Panc1 (cell line): ENCODE measurements at regions not wholly inside any gene's neighbourhood (a gene's known extent, or its start where the extent isn't known, plus 50 kb on each side); places are given as distances from the start of the nearest gene placed in this dataset.

ENCODE experiments used
- ATAC-seq: fragments of 200-7000 bp; cut with Tn5 transposase; 2 replicates; pipeline ENCODE4 v1.9.1; 2020; ENCODE audit warnings: mild to moderate bottlenecking, moderate library complexity
- BruUV-seq: library from RNA; stranded (reverse); fragments of 400-500 nt; replicated peaks from 2 replicates; lab custom pipeline; 2021; lab: Mats Ljungman, UMichigan
- CTCF ChIA-PET: fragments of 300-600 bp; sonication (Branson Sonifier 250); formaldehyde crosslinking; loops from one replicate; lab custom pipeline; 2022; ENCODE audit warnings: antibody characterized with exemption; lab: Charles Lee
- POLR2A ChIA-PET: fragments of 300-600 bp; sonication (Branson Sonifier 250); formaldehyde crosslinking; loops from one replicate; lab custom pipeline; 2022; ENCODE audit warnings: antibody characterized with exemption; lab: Charles Lee
- DNase-seq: peaks from one replicate; pipeline ENCODE4 v3.0.0-alpha.2; 2010; ENCODE audit warnings: low read depth, low spot score
- H3K27ac ChIP-seq: 2 replicates; pipeline ENCODE4 v1.5.1; 2011; ENCODE audit warnings: mild to moderate bottlenecking, low read length, inconsistent platforms
- H3K27me3 ChIP-seq: fragments of 200-500 bp; sonication (Bioruptor generic); 2 replicates; pipeline ENCODE4 v1.6.0; 2014; ENCODE audit warnings: low read length, inconsistent platforms; ENCODE audit not compliant: control insufficient read depth, insufficient read depth
- H3K36me3 ChIP-seq: fragments of 200-500 bp; sonication (Bioruptor generic); 2 replicates; pipeline ENCODE4 v1.5.1; 2014; ENCODE audit warnings: inconsistent platforms, mild to moderate bottlenecking, low read length, moderate library complexity; ENCODE audit not compliant: control insufficient read depth, insufficient read depth
- H3K4me1 ChIP-seq: 2 replicates; pipeline ENCODE4 v1.5.1; 2011; ENCODE audit warnings: inconsistent platforms, mild to moderate bottlenecking, low read length, moderate library complexity; ENCODE audit not compliant: control insufficient read depth, insufficient read depth
- H3K4me3 ChIP-seq, 2 experiments: 2 replicates each; pipeline ENCODE4 v1.5.1; 2011 to 2012; ENCODE audit warnings: low read depth in 2 of 2, low read length in 2 of 2, mild to moderate bottlenecking in 2 of 2, inconsistent platforms in 1 of 2, moderate library complexity in 1 of 2
- H3K9me3 ChIP-seq: fragments of 200-500 bp; sonication (Bioruptor generic); 2 replicates; pipeline ENCODE4 v1.5.1; 2014; ENCODE audit warnings: low read depth, mild to moderate bottlenecking, inconsistent platforms, low read length, moderate library complexity; ENCODE audit not compliant: control insufficient read depth, insufficient read depth
- CTCF ChIP-seq: fragments of 450-650 bp; IDR thresholded peaks from 2 replicates; pipeline ENCODE4 v1.5.1; 2017; ENCODE audit warnings: mild to moderate bottlenecking
- POLR2AphosphoS5 ChIP-seq: IDR thresholded peaks from 2 replicates; pipeline ENCODE4 v1.6.1; 2012; ENCODE audit warnings: mild to moderate bottlenecking, low read depth, low read length, moderate library complexity
- REST ChIP-seq, 2 experiments: IDR thresholded peaks; 2 replicates each; pipeline ENCODE4 v1.6.1; 2011 to 2012; ENCODE audit warnings: low read depth in 2 of 2, control low read depth in 1 of 2, low read length in 1 of 2, mild to moderate bottlenecking in 1 of 2, moderate library complexity in 1 of 2; ENCODE audit not compliant: insufficient read depth in 1 of 2
- SIN3A ChIP-seq: IDR thresholded peaks from 2 replicates; pipeline ENCODE4 v1.6.1; 2012; ENCODE audit warnings: low read depth, mild to moderate bottlenecking, low read length, moderate library complexity, borderline replicate concordance; ENCODE audit not compliant: insufficient read depth
- TCF7L2 ChIP-seq: IDR thresholded peaks from 2 replicates; pipeline ENCODE4 v1.6.1; 2011; ENCODE audit warnings: mild to moderate bottlenecking, low read depth, low read length, inconsistent platforms
- in situ Hi-C: cut with HindIII; loops from 2 replicates; pipeline ENCODE4 v1.10.0; 2016; ENCODE audit warnings: low sequenced_read_pairs, low pct_unique_long_range_greater_than_20kb
- intact Hi-C: fragments of 100-400 bp; cut with micrococcal nuclease; formaldehyde crosslinking; loops from one replicate; pipeline ENCODE4 v1.10.0; 2022; ENCODE audit not compliant: unreplicated experiment

- H3K9me3 ChIP-seq = no peaks in the 10 kb centered on the region
- intact Hi-C loops = no loop called here
- TF ChIP-seq CTCF = no peak
- no peak for TF ChIP-seq SIN3A
- no peak for TF ChIP-seq REST (IDR thresholded peaks at IDR 0.05; ENCODE audit: insufficient read depth in 1 of 2, low read depth in 2 of 2, low read length in 1 of 2)
- TF ChIP-seq POLR2AphosphoS5 = no peak
- TF ChIP-seq TCF7L2 = no peak
- ChIA-PET CTCF (no interaction called here), POLR2A (no interaction called here)
- H3K27ac ChIP-seq = no peak overlapping the region
- in situ Hi-C loops = no loop called here
- no peaks in the 10 kb centered on the region for H3K27me3 ChIP-seq
- no peak for DNase-seq
- BruUV-seq = no TSS peak
- H3K36me3 ChIP-seq = no peaks in the 10 kb centered on the region
- H3K4me1 ChIP-seq = no peaks in the 10 kb centered on the region
- no peak for ATAC-seq
- no peak overlapping the region for H3K4me3 ChIP-seq
Measured at GRCh38 chr6:159564456-159564855, 128.6 kb downstream of the SOD2 start.

GRCh38 chr6:159557031-159557430 is 136.0 kb downstream of the SOD2 start:
- no TSS peak for BruUV-seq
- ChIA-PET POLR2A (no interaction called here), CTCF (no interaction called here)
- H3K4me3 ChIP-seq = no peak overlapping the region
- H3K4me1 ChIP-seq = no peaks in the 10 kb centered on the region
- in situ Hi-C loops (no loop called here), intact Hi-C loops (no loop called here)
- peaks cover 4% of the 10 kb centered on the region for H3K27me3 ChIP-seq
- H3K27ac ChIP-seq = no peak overlapping the region
- TF ChIP-seq SIN3A (no peak), POLR2AphosphoS5 (no peak), REST (IDR thresholded peaks at IDR 0.05; ENCODE audit: insufficient read depth in 1 of 2, low read depth in 2 of 2, low read length in 1 of 2) (no peak), TCF7L2 (no peak)
- DNase-seq (no peak), ATAC-seq (no peak)
- H3K36me3 ChIP-seq = no peaks in the 10 kb centered on the region
- H3K9me3 ChIP-seq = no peaks in the 10 kb centered on the region
